Panc1 (cell line): ENCODE measurements at regions not wholly inside any gene's neighbourhood (a gene's known extent, or its start where the extent isn't known, plus 50 kb on each side); places are given as distances from the start of the nearest gene placed in this dataset.

Source experiments
- CTCF ChIP-seq: fragments of 450-650 bp; IDR thresholded peaks from 2 replicates; pipeline ENCODE4 v1.5.1; 2017; ENCODE audit warnings: mild to moderate bottlenecking
- POLR2AphosphoS5 ChIP-seq: IDR thresholded peaks from 2 replicates; pipeline ENCODE4 v1.6.1; 2012; ENCODE audit warnings: mild to moderate bottlenecking, low read depth, low read length, moderate library complexity
- REST ChIP-seq, 2 experiments: IDR thresholded peaks; 2 replicates each; pipeline ENCODE4 v1.6.1; 2011 to 2012; ENCODE audit warnings: low read depth in 2 of 2, control low read depth in 1 of 2, low read length in 1 of 2, mild to moderate bottlenecking in 1 of 2, moderate library complexity in 1 of 2; ENCODE audit not compliant: insufficient read depth in 1 of 2
- TCF7L2 ChIP-seq: IDR thresholded peaks from 2 replicates; pipeline ENCODE4 v1.6.1; 2011; ENCODE audit warnings: mild to moderate bottlenecking, low read depth, low read length, inconsistent platforms

GRCh38 chr16:6111390-6111789, 1013.8 kb upstream of the EEF2KMT start:
- TF ChIP-seq CTCF (no peak), TCF7L2 (no peak), POLR2AphosphoS5 (no peak), REST (IDR thresholded peaks at IDR 0.05; ENCODE audit: insufficient read depth in 1 of 2, low read depth in 2 of 2, low read length in 1 of 2) (no peak)
